Cardiac muscle cell (in vitro differentiated cells and primary cell): ENCODE measurements at regions not wholly inside any gene's neighbourhood (a gene's known extent, or its start where the extent isn't known, plus 50 kb on each side); places are given as distances from the start of the nearest gene placed in this dataset.

Source experiments
- DNase-seq, 2 donors: peaks; one replicate each; pipeline versions ENCODE4 v3.0.0 to v3.0.0-alpha.2; 2010 to 2017; ENCODE audit warnings: low read depth in 1 of 2, low spot score in 1 of 2
- H3K27ac ChIP-seq: fragments of 200-600 bp; sonication (generic); 2 replicates; pipeline ENCODE4 v1.5.1; 2016
- H3K27me3 ChIP-seq: fragments of 200-600 bp; sonication (generic); 2 replicates; pipeline ENCODE4 v1.6.0; 2016; ENCODE audit warnings: control low read depth
- H3K36me3 ChIP-seq: fragments of 200-600 bp; sonication (generic); 2 replicates; pipeline ENCODE4 v1.5.1; 2016; ENCODE audit warnings: control low read depth
- H3K4me1 ChIP-seq: fragments of 200-600 bp; sonication (generic); 2 replicates; pipeline ENCODE4 v1.8.1; 2017; ENCODE audit warnings: low read depth, mild to moderate bottlenecking, mixed run types
- H3K4me3 ChIP-seq: fragments of 200-600 bp; sonication (generic); 2 replicates; pipeline ENCODE4 v1.5.1; 2016; ENCODE audit warnings: mild to moderate bottlenecking
- H3K9me3 ChIP-seq: fragments of 200-600 bp; sonication (generic); 2 replicates; pipeline ENCODE4 v1.5.1; 2017; ENCODE audit warnings: low read depth, mild to moderate bottlenecking, control low read depth
- CTCF ChIP-seq: IDR thresholded peaks from 2 replicates; pipeline ENCODE4 v1.5.1; 2012; ENCODE audit warnings: low read depth, mild to moderate bottlenecking, low read length

GRCh38 chr12:107586256-107586970, 99.2 kb upstream of the PWP1 start:
- H3K4me3 ChIP-seq, result no peak overlapping the region
- TF ChIP-seq CTCF, result no peak
- no peaks in the 10 kb centered on the region for H3K4me1 ChIP-seq
- no peaks in the 10 kb centered on the region for H3K9me3 ChIP-seq
- H3K27me3 ChIP-seq, result peaks cover 18% of the 10 kb centered on the region
- no peaks in the 10 kb centered on the region for H3K36me3 ChIP-seq
- H3K27ac ChIP-seq, result no peak overlapping the region
- DNase-seq, result no peak

GRCh38 chr12:107590413-107590812, 95.2 kb upstream of the PWP1 start:
- DNase-seq, result no peak
- Histone ChIP-seq H3K4me3 (no peak overlapping the region), H3K9me3 (no peaks in the 10 kb centered on the region), H3K36me3 (no peaks in the 10 kb centered on the region), H3K4me1 (no peaks in the 10 kb centered on the region), H3K27ac (no peak overlapping the region), H3K27me3 (no peaks in the 10 kb centered on the region)
- no peak for TF ChIP-seq CTCF

- no peak overlapping the region for H3K27ac ChIP-seq
- no peak for TF ChIP-seq CTCF
- DNase-seq, result no peak
- no peaks in the 10 kb centered on the region for H3K27me3 ChIP-seq
- no peak overlapping the region for H3K4me3 ChIP-seq
- no peaks in the 10 kb centered on the region for H3K9me3 ChIP-seq
- H3K36me3 ChIP-seq, result no peaks in the 10 kb centered on the region
- no peaks in the 10 kb centered on the region for H3K4me1 ChIP-seq
Measured at GRCh38 chr12:107590814-107591375, 94.7 kb upstream of the PWP1 start.

- Histone ChIP-seq H3K4me3 (no peak overlapping the region), H3K27ac (no peak overlapping the region), H3K36me3 (no peaks in the 10 kb centered on the region), H3K27me3 (no peaks in the 10 kb centered on the region), H3K9me3 (no peaks in the 10 kb centered on the region), H3K4me1 (no peaks in the 10 kb centered on the region)
- TF ChIP-seq CTCF, result no peak
- no peak for DNase-seq
Measured at GRCh38 chr12:107593713-107594381, 91.8 kb upstream of the PWP1 start.

GRCh38 chr12:107594995-107595394, 90.6 kb upstream of the PWP1 start:
- no peak for DNase-seq
- no peak overlapping the region for H3K4me3 ChIP-seq
- H3K27me3 ChIP-seq, result no peaks in the 10 kb centered on the region

More at GRCh38 chr12:107594995-107595394, 90.6 kb upstream of the PWP1 start:
- Histone ChIP-seq H3K36me3 (no peaks in the 10 kb centered on the region), H3K27ac (no peak overlapping the region), H3K9me3 (no peaks in the 10 kb centered on the region), H3K4me1 (no peaks in the 10 kb centered on the region)
- no peak for TF ChIP-seq CTCF
